NCI-H2081 (cell line): ENCODE measurements at regions not wholly inside any gene's neighbourhood (a gene's known extent, or its start where the extent isn't known, plus 50 kb on each side); places are given as distances from the start of the nearest gene placed in this dataset.
"Not testable (repeated sequence)": the region's sequence is repeated elsewhere in the genome, so short reads cannot be mapped to it uniquely, and the experiment has no call there.

Experiments used
- DNase-seq, 2 experiments: peaks; one replicate each; lab custom pipeline; 2025; lab: John Stamatoyannopoulos, UW

GRCh38 chr15:84152381-84152979 lies 83.1 kb upstream of the GOLGA6L4 start:
- DNase-seq, result not testable (repeated sequence)

DNA sequence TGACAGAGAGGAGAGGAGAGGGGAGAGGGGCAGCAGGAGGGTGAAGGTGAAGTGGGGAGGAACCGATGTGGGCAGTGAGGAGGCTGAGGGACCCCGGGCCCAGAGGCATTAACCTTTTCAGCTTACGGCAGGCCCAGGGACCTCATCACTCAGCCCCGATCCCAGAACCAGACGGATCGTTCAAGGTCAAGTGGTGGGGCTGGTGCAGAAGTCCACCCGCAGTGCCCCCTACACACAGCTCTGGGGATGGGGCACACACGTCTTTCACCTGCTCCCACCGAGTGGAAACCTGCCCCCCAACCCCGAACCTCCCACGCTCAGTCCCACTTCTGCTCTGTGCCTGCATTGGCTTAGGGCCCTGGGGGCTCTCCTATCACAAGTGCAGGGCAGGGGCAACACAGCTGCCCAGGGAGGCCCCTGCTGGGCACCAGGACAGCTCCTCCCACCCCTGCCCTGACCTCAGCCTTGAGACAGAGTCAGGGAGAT lies 81.9 kb upstream of the GOLGA6L4 start:
- not testable (repeated sequence) for DNase-seq

DNA sequence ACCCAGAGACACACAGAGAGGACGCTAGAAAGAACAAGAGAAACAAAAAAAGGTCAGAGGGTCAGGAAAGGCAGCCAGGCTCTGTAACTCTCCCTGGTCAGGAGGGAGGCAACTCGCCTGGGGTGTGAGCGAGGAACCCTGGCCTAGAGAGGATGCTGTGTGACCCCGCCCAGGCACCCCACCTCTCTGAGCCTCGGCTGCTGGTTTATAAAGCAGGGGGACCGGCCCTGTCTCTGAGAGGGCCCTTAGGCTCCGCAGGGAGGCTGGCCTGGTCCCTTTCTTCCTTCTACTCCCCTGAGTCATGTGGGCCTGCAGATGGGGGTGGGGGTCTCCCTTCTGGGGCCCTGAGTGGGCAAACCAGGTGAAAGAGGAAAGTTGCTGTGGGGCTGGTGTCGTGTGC lies 81.3 kb upstream of the GOLGA6L4 start:
- DNase-seq, result not testable (repeated sequence)

DNA sequence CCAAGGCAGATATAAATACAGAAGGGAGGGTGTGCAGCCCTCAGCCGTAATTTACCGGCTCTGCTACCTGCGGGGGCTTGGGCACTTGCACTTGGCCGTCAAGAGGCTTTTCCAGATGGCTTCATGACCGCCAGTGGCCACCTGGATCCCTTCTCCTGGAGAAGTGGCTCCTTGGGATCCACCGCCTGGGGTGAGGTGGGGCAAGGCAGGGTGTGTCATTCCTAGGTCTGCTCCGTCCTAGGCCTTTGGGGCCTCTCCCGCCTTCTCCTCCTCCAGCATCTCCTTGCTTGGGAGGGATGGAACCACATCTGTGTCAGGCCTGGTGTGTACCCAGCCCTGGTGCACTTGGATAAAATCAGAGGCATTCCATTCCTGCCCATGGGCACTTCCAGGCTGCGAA lies 80.8 kb upstream of the GOLGA6L4 start:
- not testable (repeated sequence) for DNase-seq

DNA sequence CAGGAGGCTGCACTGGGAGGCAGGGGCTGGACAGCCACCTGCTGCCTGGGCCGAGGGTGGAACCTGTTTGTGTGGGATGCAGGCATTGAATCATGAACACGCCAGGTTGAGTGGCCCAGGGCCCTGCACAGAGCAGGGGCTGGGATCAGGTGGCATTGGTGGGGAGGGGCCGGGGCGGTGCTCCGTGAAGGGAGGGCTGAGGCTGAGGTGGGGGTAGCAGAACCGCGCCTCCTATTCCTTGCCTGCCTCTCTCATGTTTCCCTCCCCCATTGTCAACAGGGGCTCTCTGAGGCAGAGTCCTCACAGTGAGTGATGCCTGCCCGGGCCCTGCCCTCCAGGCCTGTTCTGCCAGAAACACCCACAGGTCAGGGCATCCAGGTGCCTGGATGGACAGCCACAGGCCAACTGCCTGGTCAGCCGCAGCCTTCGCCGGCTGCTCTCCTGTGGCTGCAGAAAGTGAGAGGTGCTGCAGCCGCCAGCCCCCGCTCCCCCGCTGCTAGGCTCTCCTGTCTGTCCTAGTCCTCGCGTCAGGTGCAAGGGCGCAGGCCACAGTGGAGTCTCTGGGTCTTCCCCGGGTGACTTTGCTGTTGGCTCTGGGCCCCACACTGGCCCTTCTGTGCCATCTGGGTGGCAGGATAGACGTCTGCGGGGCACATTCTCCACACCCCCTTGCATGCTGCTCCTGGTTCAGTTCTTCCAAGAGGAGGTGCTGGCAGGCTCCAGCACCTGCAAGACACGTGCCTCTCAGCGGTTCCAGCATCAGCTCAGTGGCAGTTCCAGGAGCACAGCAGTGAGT lies 79.6 kb upstream of the GOLGA6L4 start:
- DNase-seq, result not testable (repeated sequence)

DNA sequence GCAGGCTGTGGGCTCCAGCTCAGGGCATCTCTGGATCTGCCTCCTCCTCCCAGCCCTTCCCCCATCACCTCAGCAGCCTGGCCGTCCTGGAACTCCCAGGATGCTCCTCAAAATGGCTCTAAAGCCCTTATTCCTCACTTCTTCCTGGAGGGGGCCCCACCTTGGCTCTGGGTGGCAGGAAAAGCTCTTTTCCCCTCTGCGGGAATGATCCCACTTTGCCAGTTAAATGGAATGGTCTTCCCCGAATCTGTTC lies 79.1 kb upstream of the GOLGA6L4 start:
- not testable (repeated sequence) for DNase-seq

DNA sequence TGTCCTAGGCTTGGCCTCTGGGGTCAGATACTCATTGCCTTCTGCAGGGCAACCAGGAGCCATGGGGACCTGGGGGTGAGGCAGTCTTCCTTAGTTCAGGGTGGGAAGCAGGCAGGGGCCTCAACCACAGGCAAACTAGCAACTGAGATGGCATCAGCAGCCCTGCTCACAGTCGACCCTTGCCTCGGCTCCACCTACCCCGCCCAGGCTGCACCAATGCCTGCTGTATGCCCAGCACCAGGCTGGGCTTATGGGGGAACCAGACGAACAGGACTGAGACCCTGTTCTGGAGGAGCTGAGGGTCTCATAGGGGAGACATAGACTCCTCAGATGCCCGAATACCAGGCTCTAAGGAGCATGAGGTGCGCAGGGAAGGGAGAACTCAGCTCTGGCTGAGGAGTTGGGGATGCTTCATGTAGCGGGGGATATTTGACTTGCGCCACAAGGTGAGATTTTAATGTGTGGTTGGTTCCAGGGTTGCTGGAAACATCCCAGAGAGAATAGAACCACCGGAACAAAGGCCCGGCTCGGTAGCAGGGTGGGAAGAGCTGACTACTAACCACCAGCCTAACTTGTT lies 78.4 kb upstream of the GOLGA6L4 start:
- not testable (repeated sequence) for DNase-seq

DNA sequence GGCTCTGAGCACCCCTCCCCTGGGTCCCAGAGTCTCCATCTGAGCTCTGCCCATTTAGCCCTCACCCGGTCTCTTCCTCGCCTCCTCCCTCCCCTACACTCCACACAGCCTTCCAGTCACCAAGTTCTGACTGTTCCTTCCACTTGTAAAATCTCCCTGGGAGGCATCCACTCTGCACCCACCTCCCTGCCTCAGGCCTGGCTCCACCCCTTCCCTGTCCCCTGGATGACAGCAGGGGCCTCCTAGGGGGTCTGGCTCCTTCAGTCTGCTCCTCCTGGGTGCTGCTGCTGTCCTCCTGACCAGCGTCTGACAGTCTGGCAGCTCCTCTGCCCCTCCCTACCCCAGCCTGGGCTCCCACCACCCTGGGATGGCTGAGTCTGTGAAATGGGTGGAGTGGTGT lies 77.7 kb upstream of the GOLGA6L4 start:
- DNase-seq, result not testable (repeated sequence)

DNA sequence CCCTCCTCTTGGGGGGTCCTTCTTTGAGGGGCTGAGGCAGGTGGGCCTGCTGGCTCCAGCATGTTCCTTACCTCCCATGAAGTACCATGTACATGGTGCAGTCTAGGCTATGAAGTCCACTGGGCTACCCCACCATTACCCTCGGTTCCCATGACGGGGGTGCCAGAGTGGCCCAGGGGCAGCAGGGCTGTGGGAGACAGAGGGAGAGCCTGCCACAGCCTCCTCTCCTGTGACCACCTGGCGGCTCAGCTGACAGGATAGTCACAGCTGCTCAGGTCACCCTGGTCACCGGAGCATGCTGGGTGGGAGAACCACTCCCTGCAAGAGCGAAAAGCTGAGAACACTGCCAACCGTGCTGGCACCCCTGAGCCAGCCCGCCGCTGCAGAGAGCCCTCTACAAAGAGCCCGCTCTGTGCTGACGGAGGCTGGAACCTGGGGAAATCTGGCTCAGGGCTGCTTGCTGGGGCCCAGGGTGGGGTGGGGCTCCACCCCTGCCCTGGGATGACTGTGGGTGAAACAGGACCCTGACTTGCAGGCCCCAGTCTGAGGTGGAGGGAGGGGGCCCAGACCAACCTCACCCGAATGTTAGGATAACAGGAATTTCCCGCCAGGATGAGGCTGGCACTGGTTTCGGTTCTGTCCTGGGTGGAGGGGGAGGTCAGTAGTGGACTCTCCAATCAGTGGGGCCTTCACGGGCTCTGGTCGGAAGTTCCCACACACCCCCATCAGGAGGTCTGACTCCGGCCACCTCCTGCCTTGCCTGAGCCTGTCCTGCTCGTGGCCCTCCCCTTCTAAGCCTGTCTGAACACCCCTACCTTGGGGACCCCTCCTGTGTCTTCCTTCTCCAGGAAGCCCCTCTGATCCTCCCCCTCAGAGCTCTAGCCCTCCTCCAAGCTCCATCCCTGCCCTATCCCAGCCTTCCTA lies 76.0 kb upstream of the GOLGA6L4 start:
- DNase-seq, result not testable (repeated sequence)

DNA sequence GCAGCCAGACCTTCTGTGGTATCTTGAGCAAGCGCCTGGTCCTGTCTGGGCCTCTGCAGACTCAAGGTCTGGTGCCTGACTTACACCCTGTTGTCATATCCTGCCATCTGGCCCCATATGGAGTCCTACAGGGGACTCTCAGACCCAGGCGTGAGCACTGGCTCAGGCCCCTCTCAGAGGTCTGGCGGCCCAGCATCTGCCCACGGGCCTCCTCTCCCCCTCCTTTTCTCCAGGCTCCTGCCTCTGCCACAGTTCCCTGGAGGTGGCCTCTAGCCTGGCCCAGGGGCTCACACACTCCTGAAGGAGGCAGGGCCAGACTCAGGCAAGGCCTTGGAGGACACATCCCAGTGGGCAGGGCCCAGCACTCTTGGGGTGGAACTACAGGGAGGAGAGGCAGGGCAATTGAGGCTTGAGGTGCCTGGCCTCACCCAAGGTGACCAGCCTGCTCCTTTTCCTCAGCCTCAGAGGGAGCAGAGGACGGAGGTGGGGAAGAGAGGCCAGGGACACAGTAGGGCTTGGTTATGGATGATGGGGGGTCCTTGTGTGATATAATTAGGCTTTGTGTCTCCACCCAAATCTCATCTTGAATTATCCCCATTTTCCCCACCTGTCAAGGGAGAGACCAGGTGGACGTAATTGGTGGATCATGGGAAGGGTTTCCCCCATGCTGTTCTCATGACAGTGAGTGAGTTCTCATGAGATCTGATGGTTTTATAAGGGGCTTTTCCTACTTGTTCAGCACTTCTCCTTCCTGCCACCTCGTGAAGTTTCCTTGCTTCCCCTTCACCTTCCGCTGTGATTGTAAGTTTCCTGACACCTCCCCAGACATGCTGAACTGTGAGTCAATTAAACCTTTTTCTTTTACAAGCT lies 70.9 kb upstream of the GOLGA6L4 start:
- DNase-seq, result not testable (repeated sequence)

DNA sequence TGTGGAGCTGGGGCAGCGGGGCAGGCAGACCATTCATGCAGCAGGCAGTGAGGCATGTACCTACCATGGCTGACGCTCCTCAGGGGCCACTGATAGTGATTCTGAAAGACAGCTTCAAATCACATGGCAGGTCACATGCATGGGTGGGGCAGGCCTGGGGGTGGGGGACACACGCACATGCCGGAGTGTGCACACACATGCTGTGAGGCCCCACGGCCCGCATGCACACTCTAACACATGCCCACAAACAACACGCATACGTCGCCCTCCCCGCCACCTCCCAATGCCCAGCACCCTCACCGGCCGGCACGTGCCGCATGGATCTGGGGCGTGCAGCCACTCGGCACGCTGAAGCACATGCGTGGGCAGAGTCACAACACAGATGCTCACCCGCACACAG lies 65.5 kb upstream of the GOLGA6L4 start:
- DNase-seq, result not testable (repeated sequence)

- not testable (repeated sequence) for DNase-seq
Measured at GRCh38 chr15:84173231-84173610, 62.4 kb upstream of the GOLGA6L4 start.
